Neural cell (in vitro differentiated cells): ENCODE measurements at regions not wholly inside any gene's neighbourhood (a gene's known extent, or its start where the extent isn't known, plus 50 kb on each side); places are given as distances from the start of the nearest gene placed in this dataset.

Source experiments
- CTCF ChIP-seq: fragments of 450-650 bp; IDR thresholded peaks from 2 replicates; pipeline ENCODE4 v1.5.1; 2014; ENCODE audit warnings: antibody characterized with exemption, mild to moderate bottlenecking, moderate library complexity; ENCODE audit not compliant: poor library complexity, severe bottlenecking
- EP300 ChIP-seq: fragments of 450-650 bp; conservative IDR thresholded peaks from 2 replicates; pipeline ENCODE4 v1.6.1; 2014; ENCODE audit warnings: antibody characterized with exemption, mild to moderate bottlenecking, moderate library complexity; ENCODE audit not compliant: poor library complexity, severe bottlenecking

DNA sequence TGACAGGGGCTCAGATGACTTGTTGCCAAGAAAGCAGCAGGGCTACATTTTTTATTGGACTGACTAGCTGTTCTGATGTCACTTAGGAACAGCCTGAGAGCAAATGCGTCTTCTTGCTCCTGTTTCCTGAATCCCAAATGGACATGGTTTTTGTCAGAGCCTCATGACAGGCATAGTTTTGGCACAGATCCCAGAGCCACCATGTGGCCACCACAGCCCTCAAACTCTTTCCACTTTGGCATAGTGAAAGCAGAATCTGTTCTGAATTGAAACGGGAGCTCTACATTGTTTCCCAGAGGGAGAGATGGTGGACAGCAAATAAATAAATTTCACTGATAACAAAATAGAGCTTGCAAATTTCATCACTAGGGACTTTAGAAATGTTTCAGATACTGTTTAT, 222.2 kb downstream of the C11orf87 start:
- TF ChIP-seq CTCF: no peak
- no peak for TF ChIP-seq EP300
